ENCODE measurements at regions not wholly inside any gene's neighbourhood (a gene's known extent, or its start where the extent isn't known, plus 50 kb on each side); places are given as distances from the start of the nearest gene placed in this dataset.

- H3K27me3 ChIP-seq (replicated peaks; ENCODE audit: control insufficient read depth, insufficient read depth, low read length) = no peaks in the 10 kb centered on the region
- H3K9me3 Mint-ChIP-seq (ENCODE audit: unreplicated experiment) = no peaks in the 10 kb centered on the region
- BruUV-seq (replicated peaks) = no TSS peak
- CTCF ChIA-PET = interaction anchor here (0.6 kb wide), 1 partner anchor 1502 kb away, joined by 4 read pairs; no protein-coding TSS in a partner anchor
- TF ChIP-seq, protein P1, sequence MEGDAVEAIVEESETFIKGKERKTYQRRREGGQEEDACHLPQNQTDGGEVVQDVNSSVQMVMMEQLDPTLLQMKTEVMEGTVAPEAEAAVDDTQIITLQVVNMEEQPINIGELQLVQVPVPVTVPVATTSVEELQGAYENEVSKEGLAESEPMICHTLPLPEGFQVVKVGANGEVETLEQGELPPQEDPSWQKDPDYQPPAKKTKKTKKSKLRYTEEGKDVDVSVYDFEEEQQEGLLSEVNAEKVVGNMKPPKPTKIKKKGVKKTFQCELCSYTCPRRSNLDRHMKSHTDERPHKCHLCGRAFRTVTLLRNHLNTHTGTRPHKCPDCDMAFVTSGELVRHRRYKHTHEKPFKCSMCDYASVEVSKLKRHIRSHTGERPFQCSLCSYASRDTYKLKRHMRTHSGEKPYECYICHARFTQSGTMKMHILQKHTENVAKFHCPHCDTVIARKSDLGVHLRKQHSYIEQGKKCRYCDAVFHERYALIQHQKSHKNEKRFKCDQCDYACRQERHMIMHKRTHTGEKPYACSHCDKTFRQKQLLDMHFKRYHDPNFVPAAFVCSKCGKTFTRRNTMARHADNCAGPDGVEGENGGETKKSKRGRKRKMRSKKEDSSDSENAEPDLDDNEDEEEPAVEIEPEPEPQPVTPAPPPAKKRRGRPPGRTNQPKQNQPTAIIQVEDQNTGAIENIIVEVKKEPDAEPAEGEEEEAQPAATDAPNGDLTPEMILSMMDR (IDR thresholded peaks at IDR 0.05; ENCODE audit: insufficient read depth in 1 of 2, low read depth in 1 of 2, low read length in 1 of 2, severe bottlenecking in 1 of 2, unreplicated experiment in 1 of 2) = no peak
- POLR2A ChIA-PET = no interaction called here
- H3K9me3 ChIP-seq = no peaks in the 10 kb centered on the region
- intact Hi-C loops (cut with micrococcal nuclease; ENCODE audit: unreplicated experiment) = no loop called here
- no peaks in the 10 kb centered on the region for H3K4me1 Mint-ChIP-seq (ENCODE audit: low read depth, unreplicated experiment)
- no peaks in the 10 kb centered on the region for H3K36me3 Mint-ChIP-seq (ENCODE audit: insufficient read depth, unreplicated experiment)
- no peaks in the 10 kb centered on the region for H3K36me3 ChIP-seq (ENCODE audit: control insufficient read depth, insufficient read depth, low read length)
- no peak overlapping the region for H3K4me3 Mint-ChIP-seq (ENCODE audit: unreplicated experiment)
- no peak for DNase-seq
- H3K4me1 ChIP-seq = no peaks in the 10 kb centered on the region
- H3K4me3 ChIP-seq (ENCODE audit: low read depth, low read length) = no peak overlapping the region
- H3K27me3 Mint-ChIP-seq (ENCODE audit: insufficient read depth, unreplicated experiment) = no peaks in the 10 kb centered on the region
- H3K27ac Mint-ChIP-seq (ENCODE audit: unreplicated experiment) = no peak overlapping the region
Observed at GRCh38 chr4:157550028-157550427, 329.5 kb downstream of the GRIA2 start.

DNA sequence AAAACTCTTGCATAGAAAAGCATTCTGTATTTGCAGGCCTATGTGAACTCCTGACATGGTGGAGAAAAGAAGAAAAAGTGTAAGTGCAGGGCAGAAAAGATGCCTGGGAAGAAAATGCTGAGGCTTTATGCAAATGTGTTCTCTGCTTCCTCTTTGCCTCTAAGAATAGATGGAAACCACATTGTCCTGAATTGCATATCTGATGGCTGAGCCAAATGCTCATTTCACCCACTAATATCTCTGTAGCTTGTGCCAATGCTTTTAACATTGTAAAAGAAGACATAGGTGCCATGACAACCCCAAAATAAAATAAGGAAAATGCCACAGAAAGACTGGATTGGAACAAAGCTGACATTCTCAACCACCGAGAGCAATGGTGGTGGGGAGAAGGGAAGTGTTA, 307.4 kb downstream of the GRIA2 start:
- POLR2A ChIA-PET = no interaction called here
- Mint-ChIP-seq H3K27me3 (ENCODE audit: insufficient read depth, unreplicated experiment) (no peaks in the 10 kb centered on the region), H3K4me3 (ENCODE audit: unreplicated experiment) (no peak overlapping the region), H3K9me3 (ENCODE audit: unreplicated experiment) (peaks cover 20% of the 10 kb centered on the region), H3K27ac (ENCODE audit: unreplicated experiment) (no peak overlapping the region), H3K4me1 (ENCODE audit: low read depth, unreplicated experiment) (no peaks in the 10 kb centered on the region), H3K36me3 (ENCODE audit: insufficient read depth, unreplicated experiment) (no peaks in the 10 kb centered on the region)
- CTCF ChIA-PET = no interaction called here
- no peak for DNase-seq
- H3K4me1 ChIP-seq = no peaks in the 10 kb centered on the region
- H3K4me3 ChIP-seq (ENCODE audit: low read depth, low read length) = no peak overlapping the region
- no peaks in the 10 kb centered on the region for H3K27me3 ChIP-seq (replicated peaks; ENCODE audit: control insufficient read depth, insufficient read depth, low read length)
- BruUV-seq (replicated peaks) = no TSS peak
- H3K36me3 ChIP-seq (ENCODE audit: control insufficient read depth, insufficient read depth, low read length) = no peaks in the 10 kb centered on the region
- intact Hi-C loops (cut with micrococcal nuclease; ENCODE audit: unreplicated experiment) = no loop called here
- no peaks in the 10 kb centered on the region for H3K9me3 ChIP-seq
- TF ChIP-seq, protein P1 (IDR thresholded peaks at IDR 0.05; ENCODE audit: insufficient read depth in 1 of 2, low read depth in 1 of 2, low read length in 1 of 2, severe bottlenecking in 1 of 2, unreplicated experiment in 1 of 2) = no peak

DNA sequence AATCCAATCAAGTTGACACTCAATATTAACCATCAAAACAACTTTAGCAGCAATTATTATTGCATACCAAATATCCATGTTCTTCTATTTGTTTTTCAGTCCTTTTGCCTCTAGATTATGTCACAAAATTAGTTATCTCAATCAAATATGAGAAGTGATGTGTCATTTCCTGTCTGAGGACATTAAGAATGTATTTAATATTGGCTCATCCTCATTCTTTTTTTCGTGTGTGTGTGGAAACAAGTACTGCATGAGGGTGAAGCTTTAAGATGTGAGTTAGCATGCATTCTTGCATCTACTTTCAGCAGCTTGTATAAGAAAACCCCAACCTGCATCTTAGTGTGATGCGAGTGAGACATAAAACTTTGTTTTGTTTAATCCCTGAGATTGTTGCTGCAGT, 301.4 kb downstream of the GRIA2 start:
- H3K36me3 Mint-ChIP-seq (ENCODE audit: insufficient read depth, unreplicated experiment) = no peaks in the 10 kb centered on the region
- Histone ChIP-seq H3K36me3 (ENCODE audit: control insufficient read depth, insufficient read depth, low read length) (no peaks in the 10 kb centered on the region), H3K4me3 (ENCODE audit: low read depth, low read length) (no peak overlapping the region), H3K4me1 (no peaks in the 10 kb centered on the region), H3K27me3 (replicated peaks; ENCODE audit: control insufficient read depth, insufficient read depth, low read length) (no peaks in the 10 kb centered on the region), H3K9me3 (no peaks in the 10 kb centered on the region)
- H3K4me3 Mint-ChIP-seq (ENCODE audit: unreplicated experiment) = no peak overlapping the region
- CTCF ChIA-PET = no interaction called here
- intact Hi-C loops (cut with micrococcal nuclease; ENCODE audit: unreplicated experiment) = no loop called here
- no TSS peak for BruUV-seq (replicated peaks)
- H3K27me3 Mint-ChIP-seq (ENCODE audit: insufficient read depth, unreplicated experiment) = no peaks in the 10 kb centered on the region
- POLR2A ChIA-PET = no interaction called here
- H3K4me1 Mint-ChIP-seq (ENCODE audit: low read depth, unreplicated experiment) = no peaks in the 10 kb centered on the region
- no peak overlapping the region for H3K27ac Mint-ChIP-seq (ENCODE audit: unreplicated experiment)
- H3K9me3 Mint-ChIP-seq (ENCODE audit: unreplicated experiment) = peaks cover 14% of the 10 kb centered on the region
- TF ChIP-seq, protein P1 (IDR thresholded peaks at IDR 0.05; ENCODE audit: insufficient read depth in 1 of 2, low read depth in 1 of 2, low read length in 1 of 2, severe bottlenecking in 1 of 2, unreplicated experiment in 1 of 2) = no peak
- no peak for DNase-seq
